OCI-LY1 (cell line): ENCODE measurements at regions not wholly inside any gene's neighbourhood (a gene's known extent, or its start where the extent isn't known, plus 50 kb on each side); places are given as distances from the start of the nearest gene placed in this dataset.

Source experiments
- H2AFZ ChIP-seq: fragments of 200-600 bp; sonication (generic), shearing (Covaris generic); 2 replicates; pipeline ENCODE4 v1.6.0; 2014; ENCODE audit warnings: antibody characterized with exemption, mild to moderate bottlenecking, low read length
- H3F3A ChIP-seq: fragments of 200-600 bp; sonication (generic), shearing (Covaris generic); 2 replicates; pipeline ENCODE4 v1.6.0; 2014; ENCODE audit warnings: mild to moderate bottlenecking, antibody characterized with exemption, low read length, moderate library complexity; ENCODE audit not compliant: insufficient read depth
- H3K27ac ChIP-seq: fragments of 200-600 bp; sonication (generic); 2 replicates; pipeline ENCODE4 v1.5.1; 2014; ENCODE audit warnings: low read length, mixed run types, mild to moderate bottlenecking, low read depth; ENCODE audit not compliant: poor library complexity, severe bottlenecking
- H3K27me3 ChIP-seq: fragments of 200-600 bp; sonication (generic); 2 replicates; pipeline ENCODE4 v1.6.0; 2014; ENCODE audit warnings: antibody characterized with exemption, mild to moderate bottlenecking, low read length, moderate library complexity; ENCODE audit not compliant: insufficient read depth
- H3K36me3 ChIP-seq: fragments of 200-600 bp; sonication (generic); 2 replicates; pipeline ENCODE4 v1.6.1; 2014; ENCODE audit warnings: mild to moderate bottlenecking, antibody characterized with exemption, low read length, moderate library complexity, mixed read lengths; ENCODE audit not compliant: insufficient read depth
- H3K4me1 ChIP-seq: fragments of 200-600 bp; sonication (generic); 2 replicates; pipeline ENCODE4 v1.5.1; 2014; ENCODE audit warnings: mild to moderate bottlenecking, low read length, moderate library complexity; ENCODE audit not compliant: insufficient read depth, severe bottlenecking
- H3K4me2 ChIP-seq: fragments of 200-600 bp; sonication (generic), shearing (Covaris generic); 2 replicates; pipeline ENCODE4 v1.6.1; 2014; ENCODE audit warnings: low read length
- H3K4me3 ChIP-seq: fragments of 200-600 bp; sonication (generic); 2 replicates; pipeline ENCODE4 v1.5.1; 2014; ENCODE audit warnings: low read length, low read depth, mild to moderate bottlenecking, mixed read lengths; ENCODE audit not compliant: poor library complexity, severe bottlenecking
- H3K79me2 ChIP-seq: fragments of 200-600 bp; shearing (Covaris generic); 2 replicates; pipeline ENCODE4 v1.6.1; 2016; ENCODE audit warnings: mixed run types, low read length, mixed read lengths; ENCODE audit not compliant: insufficient read depth
- H3K9ac ChIP-seq: fragments of 200-600 bp; sonication (generic), shearing (Covaris generic); 2 replicates; pipeline ENCODE4 v1.6.1; 2014; ENCODE audit warnings: mild to moderate bottlenecking, low read length, mixed read lengths
- H3K9me2 ChIP-seq: fragments of 200-600 bp; sonication (generic), shearing (Covaris generic); 2 replicates; pipeline ENCODE4 v1.6.1; 2014; ENCODE audit warnings: low read depth, mild to moderate bottlenecking, low read length, mixed read lengths
- H3K9me3 ChIP-seq: fragments of 200-600 bp; shearing (Covaris generic); 2 replicates; pipeline ENCODE4 v1.6.1; 2014; ENCODE audit warnings: low read length, mixed read lengths
- H4K20me1 ChIP-seq: fragments of 200-600 bp; sonication (generic), shearing (Covaris generic); 2 replicates; pipeline ENCODE4 v1.6.0; 2016; ENCODE audit warnings: mild to moderate bottlenecking, low read length; ENCODE audit not compliant: insufficient read depth
- EZH2 ChIP-seq: fragments of 200-600 bp; sonication (generic), shearing (Covaris generic); IDR thresholded peaks from 2 replicates; pipeline ENCODE4 v1.8.0; 2017; ENCODE audit warnings: borderline replicate concordance, mixed run types, mild to moderate bottlenecking, antibody characterized with exemption, low read length, moderate library complexity, mixed read lengths
- TF ChIP-seq, protein P1 (sequence below): fragments of 200-600 bp; sonication (generic), shearing (Covaris generic); IDR thresholded peaks from 2 replicates; pipeline ENCODE4 v1.5.1; 2017; ENCODE audit warnings: mild to moderate bottlenecking, antibody characterized with exemption, low read length, moderate library complexity, mixed read lengths

DNA sequence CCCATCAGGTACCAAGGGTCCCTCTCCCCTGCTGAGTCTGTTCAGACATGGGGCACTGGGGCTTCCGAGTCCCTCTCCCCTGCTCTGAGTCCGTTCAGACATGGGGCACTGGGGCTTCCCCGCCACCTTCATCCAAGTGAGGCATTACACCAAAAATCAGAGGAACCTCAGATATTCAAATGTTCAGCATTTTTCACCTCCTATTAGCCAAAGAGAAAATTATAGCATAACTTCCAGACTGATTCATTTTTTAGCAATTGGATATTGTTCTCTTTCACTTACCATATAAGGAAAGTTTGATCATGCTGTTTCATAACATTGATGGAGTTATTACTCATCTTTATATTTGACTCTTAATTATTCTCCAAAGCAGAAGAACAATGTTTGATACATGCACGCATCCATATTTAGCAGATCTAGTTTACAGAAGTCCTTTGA lies 213.9 kb downstream of the MTHFS start:
- H2AFZ ChIP-seq, result no peak overlapping the region
- no peaks in the 10 kb centered on the region for H3K9me2 ChIP-seq
- no peaks in the 10 kb centered on the region for H4K20me1 ChIP-seq
- TF ChIP-seq, protein P1, sequence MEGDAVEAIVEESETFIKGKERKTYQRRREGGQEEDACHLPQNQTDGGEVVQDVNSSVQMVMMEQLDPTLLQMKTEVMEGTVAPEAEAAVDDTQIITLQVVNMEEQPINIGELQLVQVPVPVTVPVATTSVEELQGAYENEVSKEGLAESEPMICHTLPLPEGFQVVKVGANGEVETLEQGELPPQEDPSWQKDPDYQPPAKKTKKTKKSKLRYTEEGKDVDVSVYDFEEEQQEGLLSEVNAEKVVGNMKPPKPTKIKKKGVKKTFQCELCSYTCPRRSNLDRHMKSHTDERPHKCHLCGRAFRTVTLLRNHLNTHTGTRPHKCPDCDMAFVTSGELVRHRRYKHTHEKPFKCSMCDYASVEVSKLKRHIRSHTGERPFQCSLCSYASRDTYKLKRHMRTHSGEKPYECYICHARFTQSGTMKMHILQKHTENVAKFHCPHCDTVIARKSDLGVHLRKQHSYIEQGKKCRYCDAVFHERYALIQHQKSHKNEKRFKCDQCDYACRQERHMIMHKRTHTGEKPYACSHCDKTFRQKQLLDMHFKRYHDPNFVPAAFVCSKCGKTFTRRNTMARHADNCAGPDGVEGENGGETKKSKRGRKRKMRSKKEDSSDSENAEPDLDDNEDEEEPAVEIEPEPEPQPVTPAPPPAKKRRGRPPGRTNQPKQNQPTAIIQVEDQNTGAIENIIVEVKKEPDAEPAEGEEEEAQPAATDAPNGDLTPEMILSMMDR, result no peak
- TF ChIP-seq EZH2, result no peak
- no peak overlapping the region for H3K4me3 ChIP-seq
- H3K9ac ChIP-seq, result no peak overlapping the region
- H3K27ac ChIP-seq, result no peak overlapping the region
- H3K79me2 ChIP-seq, result no peaks in the 10 kb centered on the region
- no peaks in the 10 kb centered on the region for H3K27me3 ChIP-seq
- H3K4me1 ChIP-seq, result no peaks in the 10 kb centered on the region
- no peaks in the 10 kb centered on the region for H3F3A ChIP-seq
- H3K36me3 ChIP-seq, result no peaks in the 10 kb centered on the region
- H3K9me3 ChIP-seq, result no peaks in the 10 kb centered on the region
- H3K4me2 ChIP-seq, result no peak overlapping the region

DNA sequence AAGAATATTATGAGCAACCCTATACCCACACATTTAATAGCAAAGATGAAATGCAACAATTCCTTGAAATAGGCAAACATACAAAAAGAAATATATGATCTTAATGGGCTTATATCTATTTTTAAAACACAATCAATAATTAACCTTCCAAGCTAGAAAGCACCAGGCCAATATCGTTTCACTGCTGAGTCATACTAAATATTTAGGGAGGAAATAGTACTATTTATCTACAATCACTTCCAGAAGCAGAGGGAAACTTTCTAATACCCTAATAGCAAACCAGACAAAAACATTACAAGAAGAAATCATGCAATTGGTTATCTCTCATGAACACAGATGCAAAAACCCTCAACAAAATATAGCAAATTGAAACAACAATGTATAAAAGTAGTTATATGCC lies 207.8 kb downstream of the MTHFS start:
- TF ChIP-seq, protein P1, result no peak
- no peak for TF ChIP-seq EZH2
- Histone ChIP-seq H3K9ac (no peak overlapping the region), H3K9me2 (no peaks in the 10 kb centered on the region), H3F3A (no peaks in the 10 kb centered on the region), H3K9me3 (no peaks in the 10 kb centered on the region), H3K79me2 (no peaks in the 10 kb centered on the region), H3K36me3 (no peaks in the 10 kb centered on the region), H3K4me1 (no peaks in the 10 kb centered on the region), H2AFZ (no peak overlapping the region), H3K27me3 (no peaks in the 10 kb centered on the region), H3K4me3 (no peak overlapping the region), H3K27ac (no peak overlapping the region), H4K20me1 (no peaks in the 10 kb centered on the region), H3K4me2 (no peak overlapping the region)

DNA sequence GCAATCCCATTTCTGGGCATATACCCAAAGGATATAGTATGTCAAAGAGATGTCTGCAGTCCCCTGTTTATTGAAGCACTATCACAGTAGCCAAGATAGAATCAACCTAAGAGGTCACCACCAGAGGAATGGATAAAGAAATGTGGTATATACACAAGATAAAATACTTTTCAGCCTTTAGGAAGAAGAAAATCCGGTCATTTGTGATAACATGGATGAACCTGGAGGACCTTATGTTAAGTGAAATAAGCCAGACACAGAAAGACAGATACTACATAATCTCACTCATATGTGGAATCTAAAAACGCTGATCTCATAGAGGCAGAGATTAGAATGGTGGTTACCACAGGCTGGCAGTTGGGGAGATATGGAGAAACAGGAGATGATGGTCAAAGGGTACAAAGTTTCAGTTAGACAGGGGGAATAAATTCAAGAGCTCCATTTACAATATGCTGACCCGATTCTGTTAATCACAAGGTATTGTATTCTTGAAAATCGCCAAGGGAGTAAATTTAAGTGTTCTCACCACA lies 195.8 kb downstream of the MTHFS start:
- no peaks in the 10 kb centered on the region for H4K20me1 ChIP-seq
- no peak overlapping the region for H2AFZ ChIP-seq
- no peak overlapping the region for H3K27ac ChIP-seq
- H3K79me2 ChIP-seq, result no peaks in the 10 kb centered on the region
- H3K4me2 ChIP-seq, result no peak overlapping the region
- H3K27me3 ChIP-seq, result no peaks in the 10 kb centered on the region
- TF ChIP-seq, protein P1, result no peak
- TF ChIP-seq EZH2, result no peak
- no peaks in the 10 kb centered on the region for H3K4me1 ChIP-seq
- H3K36me3 ChIP-seq, result no peaks in the 10 kb centered on the region
- H3F3A ChIP-seq, result no peaks in the 10 kb centered on the region
- no peak overlapping the region for H3K9ac ChIP-seq
- H3K9me3 ChIP-seq, result no peaks in the 10 kb centered on the region
- no peak overlapping the region for H3K4me3 ChIP-seq
- H3K9me2 ChIP-seq, result no peaks in the 10 kb centered on the region
